B cell (primary cell): ENCODE measurements at regions not wholly inside any gene's neighbourhood (a gene's known extent, or its start where the extent isn't known, plus 50 kb on each side); places are given as distances from the start of the nearest gene placed in this dataset.

Experiments
- ATAC-seq: fragments of 200-7000 bp; cut with Tn5 transposase; one replicate; pipeline ENCODE4 v1.10.0; 2021; ENCODE audit warnings: low read depth, mild to moderate bottlenecking, moderate number of reproducible peaks, moderate library complexity
- CTCF ChIA-PET: fragments of 350-600 bp; sonication (Branson Sonifier 250); formaldehyde crosslinking; loops from one replicate; lab custom pipeline; 2021; ENCODE audit warnings: antibody characterized with exemption, inconsistent platforms; lab: Charles Lee
- POLR2A ChIA-PET: fragments of 350-600 bp; sonication (Branson Sonifier 250); formaldehyde crosslinking; loops from one replicate; lab custom pipeline; 2021; ENCODE audit warnings: antibody characterized with exemption; lab: Charles Lee
- DNase-seq: peaks from one replicate; pipeline ENCODE4 v3.0.0; 2013
- H2AFZ ChIP-seq: 2 replicates; pipeline ENCODE4 v1.6.1; 2012; ENCODE audit warnings: mild to moderate bottlenecking, low read depth, low read length; ENCODE audit not compliant: insufficient read depth, poor library complexity, severe bottlenecking
- H3K27ac ChIP-seq, 2 donors: 1 replicate in 1 of 2; 2 replicates in 1 of 2; pipeline ENCODE4 v1.5.1; 2012 to 2013; ENCODE audit warnings: low read length in 2 of 2, mild to moderate bottlenecking in 2 of 2, moderate library complexity in 1 of 2
- H3K27me3 ChIP-seq, 4 experiments: fragments of 200-600 bp in 1 of 4; sonication (generic) in 1 of 4; replicated peaks in 1 of 4; 1 replicate in 2 of 4; 2 replicates in 2 of 4; pipeline versions ENCODE4 v1.6.1 to v1.7.0; 2013 to 2016; ENCODE audit warnings: low read length in 3 of 4, mild to moderate bottlenecking in 2 of 4, mixed read lengths in 1 of 4, moderate library complexity in 1 of 4; ENCODE audit not compliant: insufficient read depth in 4 of 4, control insufficient read depth in 3 of 4; ENCODE audit errors: control extremely low read depth in 1 of 4
- H3K36me3 ChIP-seq, 2 experiments: replicated peaks in 1 of 2; 1 replicate in 1 of 2; 2 replicates in 1 of 2; pipeline versions ENCODE4 v1.6.1 to v1.7.1; 2013; ENCODE audit warnings: low read length in 1 of 2; ENCODE audit not compliant: insufficient read depth in 2 of 2, control insufficient read depth in 1 of 2; ENCODE audit errors: control extremely low read depth in 1 of 2, extremely low read depth in 1 of 2
- H3K4me1 ChIP-seq, 2 donors: fragments of 200-600 bp in 1 of 2; sonication (generic) in 1 of 2; 1 replicate in 1 of 2; 2 replicates in 1 of 2; pipeline versions ENCODE4 v1.5.1 to v1.6.1; 2013 to 2017; ENCODE audit warnings: low read length in 2 of 2; ENCODE audit not compliant: control insufficient read depth in 2 of 2, insufficient read depth in 2 of 2
- H3K4me2 ChIP-seq: replicated peaks from 2 replicates; pipeline ENCODE3; 2012; ENCODE audit warnings: mild to moderate bottlenecking, low read depth, low read length; ENCODE audit not compliant: poor library complexity, severe bottlenecking
- H3K4me3 ChIP-seq, 5 experiments: fragments of 200-600 bp in 1 of 5; sonication (generic) in 1 of 5; 1 replicate in 3 of 5; 2 replicates in 2 of 5; pipeline versions ENCODE4 v1.5.1 to v1.7.0; 2011 to 2016; ENCODE audit warnings: low read length in 4 of 5, mild to moderate bottlenecking in 4 of 5, low read depth in 2 of 5, control low read depth in 1 of 5, moderate library complexity in 1 of 5; ENCODE audit not compliant: insufficient read depth in 1 of 5; ENCODE audit errors: control extremely low read depth in 1 of 5, extremely low read depth in 1 of 5
- H3K79me2 ChIP-seq: fragments of 200-600 bp; sonication (generic); one replicate; pipeline ENCODE4 v1.6.0; 2016; ENCODE audit warnings: low read length; ENCODE audit not compliant: control insufficient read depth, insufficient read depth
- H3K9ac ChIP-seq: fragments of 200-600 bp; sonication (generic); 2 replicates; pipeline ENCODE4 v1.6.1; 2017; ENCODE audit warnings: mild to moderate bottlenecking, low read length, moderate library complexity
- H3K9me3 ChIP-seq, 3 donors: one replicate each; pipeline versions ENCODE4 v1.6.1 to v1.7.1; 2013; ENCODE audit warnings: low read length in 2 of 3; ENCODE audit not compliant: control insufficient read depth in 2 of 3, insufficient read depth in 1 of 3; ENCODE audit errors: control extremely low read depth in 1 of 3
- H4K20me1 ChIP-seq: 2 replicates; pipeline ENCODE4 v1.6.0; 2012; ENCODE audit warnings: mild to moderate bottlenecking, low read length; ENCODE audit not compliant: insufficient read depth, control insufficient read depth, poor library complexity, severe bottlenecking
- H3K27ac Mint-ChIP-seq: one replicate; pipeline ENCODE4 v1.8.0; 2021; ENCODE audit warnings: mixed read lengths
- H3K27me3 Mint-ChIP-seq: one replicate; pipeline ENCODE4 v1.8.0; 2021; ENCODE audit warnings: mixed read lengths
- H3K4me1 Mint-ChIP-seq: one replicate; pipeline ENCODE4 v1.8.0; 2021; ENCODE audit warnings: mixed read lengths
- H3K4me3 Mint-ChIP-seq: one replicate; pipeline ENCODE4 v1.8.0; 2021; ENCODE audit warnings: mixed read lengths
- H3K9me3 Mint-ChIP-seq: one replicate; pipeline ENCODE4 v1.8.0; 2022; ENCODE audit warnings: mixed read lengths; ENCODE audit not compliant: insufficient read depth
- CTCF ChIP-seq: fragments of 200-600 bp; IDR thresholded peaks from one replicate; pipeline ENCODE4 v1.8.0; 2022; ENCODE audit warnings: antibody characterized with exemption, mild to moderate bottlenecking
- EZH2 ChIP-seq: IDR thresholded peaks from 2 replicates; pipeline ENCODE4 v1.6.1; 2012; ENCODE audit warnings: borderline replicate concordance, low read depth, mild to moderate bottlenecking, moderate library complexity, low read length; ENCODE audit not compliant: insufficient read depth, poor library complexity, severe bottlenecking
- WGBS: methylation state at CpG from one replicate; pipeline ENCODE4 v1.1.5; 2013; ENCODE audit warnings: missing lambda C conversion rate; ENCODE audit not compliant: insufficient coverage; 5-methylcytosine and 5-hydroxymethylcytosine counted together
- intact Hi-C: fragments of 100-400 bp; cut with micrococcal nuclease; formaldehyde crosslinking; loops from one replicate; pipeline ENCODE4 v1.10.0; 2022

- no peaks in the 10 kb centered on the region for H3K27me3 Mint-ChIP-seq
Measured at GRCh38 chr9:28163619-28164018, 590.3 kb upstream of the C9orf72 start.

GRCh38 chr9:28166179-28166578 is 592.9 kb upstream of the C9orf72 start:
- Mint-ChIP-seq H3K27ac (no peak overlapping the region), H3K4me1 (no peaks in the 10 kb centered on the region), H3K9me3 (no peaks in the 10 kb centered on the region), H3K27me3 (no peaks in the 10 kb centered on the region), H3K4me3 (no peak overlapping the region)
- Histone ChIP-seq H4K20me1 (no peaks in the 10 kb centered on the region), H2AFZ (no peak overlapping the region), H3K27ac (no peak overlapping the region), H3K4me1 (no peaks in the 10 kb centered on the region), H3K9ac (no peak overlapping the region), H3K79me2 (no peaks in the 10 kb centered on the region), H3K4me2 (no peak overlapping the region), H3K4me3 (no peak overlapping the region), H3K9me3 (peaks cover 0 to 2% (median 0%) of the 10 kb centered on the region in 3 donors), H3K36me3 (no peaks in the 10 kb centered on the region), H3K27me3 (no peaks in the 10 kb centered on the region)
- ATAC-seq, result no peak
- DNase-seq, result no peak
- no CpG with 5 or more reads among the region's 2 CpGs for WGBS
- ChIA-PET POLR2A (no interaction called here), CTCF (no interaction called here)
- TF ChIP-seq CTCF (no peak), EZH2 (no peak)
- intact Hi-C loops, result no loop called here

More at GRCh38 chr9:28163619-28164018, 590.3 kb upstream of the C9orf72 start:
- WGBS, result 92% methylated on average over 2 of the region's 3 CpGs
- H3K9ac ChIP-seq, result no peak overlapping the region
- H3K27me3 ChIP-seq, result no peaks in the 10 kb centered on the region
- CTCF ChIA-PET, result no interaction called here
- H3K4me3 ChIP-seq, result no peak overlapping the region
- H3K4me3 Mint-ChIP-seq, result no peak overlapping the region
- intact Hi-C loops, result no loop called here
- H4K20me1 ChIP-seq, result no peaks in the 10 kb centered on the region
- H3K4me2 ChIP-seq, result no peak overlapping the region
- no peaks in the 10 kb centered on the region for H3K36me3 ChIP-seq
- no peaks in the 10 kb centered on the region for H3K4me1 ChIP-seq
- H3K27ac ChIP-seq, result no peak overlapping the region
- POLR2A ChIA-PET, result no interaction called here
- no peak for TF ChIP-seq EZH2
- TF ChIP-seq CTCF, result no peak
- no peaks in the 10 kb centered on the region for H3K9me3 Mint-ChIP-seq
- no peak overlapping the region for H3K27ac Mint-ChIP-seq
- DNase-seq, result no peak
- no peaks in the 10 kb centered on the region for H3K79me2 ChIP-seq
- H2AFZ ChIP-seq, result no peak overlapping the region
- H3K4me1 Mint-ChIP-seq, result no peaks in the 10 kb centered on the region
- peaks cover 0 to 2% (median 0%) of the 10 kb centered on the region in 3 donors for H3K9me3 ChIP-seq
- no peak for ATAC-seq
